DMS153 treated with DMSO at 0.1 percent for 48 hours (cell line): ENCODE measurements at regions not wholly inside any gene's neighbourhood (a gene's known extent, or its start where the extent isn't known, plus 50 kb on each side); places are given as distances from the start of the nearest gene placed in this dataset.
"Not testable (repeated sequence)": the region's sequence is repeated elsewhere in the genome, so short reads cannot be mapped to it uniquely, and the experiment has no call there.

Experiments
- DNase-seq: peaks from one replicate; lab custom pipeline; 2025; ENCODE audit not compliant: unreplicated experiment; lab: John Stamatoyannopoulos, UW

- DNase-seq, result no peak
These were observed 68.1 kb upstream of the CEP85L start for GRCh38 chr6:118719351-118720124.

GRCh38 chr6:118718903-118719302 lies 67.5 kb upstream of the CEP85L start:
- no peak for DNase-seq

- no peak for DNase-seq
These were observed 66.9 kb upstream of the CEP85L start for GRCh38 chr6:118718297-118718696.

GRCh38 chr6:118717106-118717505 lies 65.7 kb upstream of the CEP85L start:
- DNase-seq, result no peak

- not testable (repeated sequence) for DNase-seq
These were observed 64.5 kb upstream of the CEP85L start for GRCh38 chr6:118715907-118716306.

- no peak for DNase-seq
These were observed 64.0 kb upstream of the CEP85L start for GRCh38 chr6:118715376-118715775.

GRCh38 chr6:118714756-118715155 lies 63.4 kb upstream of the CEP85L start:
- no peak for DNase-seq

GRCh38 chr6:118712969-118713368 lies 61.6 kb upstream of the CEP85L start:
- no peak for DNase-seq

- DNase-seq, result no peak
These were observed 59.2 kb upstream of the CEP85L start for GRCh38 chr6:118710616-118711015.

GRCh38 chr6:118709859-118710350 lies 58.5 kb upstream of the CEP85L start:
- DNase-seq, result no peak

GRCh38 chr6:118708744-118709143 lies 57.4 kb upstream of the CEP85L start:
- no peak for DNase-seq

GRCh38 chr6:118708055-118708454 lies 56.7 kb upstream of the CEP85L start:
- DNase-seq, result no peak

GRCh38 chr6:118706702-118707101 lies 55.3 kb upstream of the CEP85L start:
- DNase-seq, result no peak

GRCh38 chr6:118705544-118706491 lies 54.4 kb upstream of the CEP85L start:
- no peak for DNase-seq

- no peak for DNase-seq
These were observed 53.5 kb upstream of the CEP85L start for GRCh38 chr6:118704915-118705314.

GRCh38 chr6:118701260-118701659 lies 49.9 kb upstream of the CEP85L start:
- DNase-seq, result not testable (repeated sequence)
